ENCODE measurements at regions not wholly inside any gene's neighbourhood (a gene's known extent, or its start where the extent isn't known, plus 50 kb on each side); places are given as distances from the start of the nearest gene placed in this dataset.

DNA sequence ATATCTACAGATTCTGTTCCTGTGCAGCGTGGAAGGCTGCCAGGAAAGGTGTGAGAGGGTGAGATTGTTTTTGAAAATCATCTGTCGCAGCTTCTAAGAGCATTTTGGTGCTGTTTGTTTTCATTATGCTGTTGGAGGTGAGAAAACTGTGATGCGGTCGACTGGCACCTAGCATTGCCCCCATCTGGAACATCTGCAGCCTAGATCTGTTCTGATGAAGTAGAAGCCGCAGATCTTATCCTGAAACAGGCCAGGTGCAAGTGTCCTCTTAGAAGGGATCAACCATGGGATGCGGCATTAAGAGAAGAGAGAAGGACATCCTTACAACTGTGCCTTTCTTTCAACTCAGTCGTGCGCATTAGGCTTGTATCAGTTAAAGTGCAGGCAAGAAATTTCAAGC is 167.3 kb downstream of the CDH26 start:
- TF ChIP-seq ESRRG (CRISPR knock-in tag; IDR thresholded peaks at IDR 0.05) = no peak
- no peak for TF ChIP-seq OSR1 (CRISPR knock-in tag; IDR thresholded peaks at IDR 0.05)
- TF ChIP-seq TCF4 (CRISPR knock-in tag; IDR thresholded peaks at IDR 0.05; ENCODE audit: borderline replicate concordance) = no peak
- TF ChIP-seq, protein P1, sequence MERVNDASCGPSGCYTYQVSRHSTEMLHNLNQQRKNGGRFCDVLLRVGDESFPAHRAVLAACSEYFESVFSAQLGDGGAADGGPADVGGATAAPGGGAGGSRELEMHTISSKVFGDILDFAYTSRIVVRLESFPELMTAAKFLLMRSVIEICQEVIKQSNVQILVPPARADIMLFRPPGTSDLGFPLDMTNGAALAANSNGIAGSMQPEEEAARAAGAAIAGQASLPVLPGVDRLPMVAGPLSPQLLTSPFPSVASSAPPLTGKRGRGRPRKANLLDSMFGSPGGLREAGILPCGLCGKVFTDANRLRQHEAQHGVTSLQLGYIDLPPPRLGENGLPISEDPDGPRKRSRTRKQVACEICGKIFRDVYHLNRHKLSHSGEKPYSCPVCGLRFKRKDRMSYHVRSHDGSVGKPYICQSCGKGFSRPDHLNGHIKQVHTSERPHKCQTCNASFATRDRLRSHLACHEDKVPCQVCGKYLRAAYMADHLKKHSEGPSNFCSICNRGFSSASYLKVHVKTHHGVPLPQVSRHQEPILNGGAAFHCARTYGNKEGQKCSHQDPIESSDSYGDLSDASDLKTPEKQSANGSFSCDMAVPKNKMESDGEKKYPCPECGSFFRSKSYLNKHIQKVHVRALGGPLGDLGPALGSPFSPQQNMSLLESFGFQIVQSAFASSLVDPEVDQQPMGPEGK (CRISPR knock-in tag; IDR thresholded peaks at IDR 0.05; ENCODE audit: borderline replicate concordance) = no peak
- TF ChIP-seq GLIS3 (CRISPR knock-in tag; IDR thresholded peaks at IDR 0.05) = no peak
- TF ChIP-seq ZFP3 (CRISPR knock-in tag; IDR thresholded peaks at IDR 0.05) = no peak
- no peak for TF ChIP-seq ZNF565 (CRISPR knock-in tag; conservative IDR thresholded peaks at IDR 0.05; ENCODE audit: low read depth)
- no peak for TF ChIP-seq SNAI2 (CRISPR knock-in tag; IDR thresholded peaks at IDR 0.05)
- TF ChIP-seq ZFP30 (CRISPR knock-in tag; IDR thresholded peaks at IDR 0.05) = no peak
- TF ChIP-seq, protein P2, sequence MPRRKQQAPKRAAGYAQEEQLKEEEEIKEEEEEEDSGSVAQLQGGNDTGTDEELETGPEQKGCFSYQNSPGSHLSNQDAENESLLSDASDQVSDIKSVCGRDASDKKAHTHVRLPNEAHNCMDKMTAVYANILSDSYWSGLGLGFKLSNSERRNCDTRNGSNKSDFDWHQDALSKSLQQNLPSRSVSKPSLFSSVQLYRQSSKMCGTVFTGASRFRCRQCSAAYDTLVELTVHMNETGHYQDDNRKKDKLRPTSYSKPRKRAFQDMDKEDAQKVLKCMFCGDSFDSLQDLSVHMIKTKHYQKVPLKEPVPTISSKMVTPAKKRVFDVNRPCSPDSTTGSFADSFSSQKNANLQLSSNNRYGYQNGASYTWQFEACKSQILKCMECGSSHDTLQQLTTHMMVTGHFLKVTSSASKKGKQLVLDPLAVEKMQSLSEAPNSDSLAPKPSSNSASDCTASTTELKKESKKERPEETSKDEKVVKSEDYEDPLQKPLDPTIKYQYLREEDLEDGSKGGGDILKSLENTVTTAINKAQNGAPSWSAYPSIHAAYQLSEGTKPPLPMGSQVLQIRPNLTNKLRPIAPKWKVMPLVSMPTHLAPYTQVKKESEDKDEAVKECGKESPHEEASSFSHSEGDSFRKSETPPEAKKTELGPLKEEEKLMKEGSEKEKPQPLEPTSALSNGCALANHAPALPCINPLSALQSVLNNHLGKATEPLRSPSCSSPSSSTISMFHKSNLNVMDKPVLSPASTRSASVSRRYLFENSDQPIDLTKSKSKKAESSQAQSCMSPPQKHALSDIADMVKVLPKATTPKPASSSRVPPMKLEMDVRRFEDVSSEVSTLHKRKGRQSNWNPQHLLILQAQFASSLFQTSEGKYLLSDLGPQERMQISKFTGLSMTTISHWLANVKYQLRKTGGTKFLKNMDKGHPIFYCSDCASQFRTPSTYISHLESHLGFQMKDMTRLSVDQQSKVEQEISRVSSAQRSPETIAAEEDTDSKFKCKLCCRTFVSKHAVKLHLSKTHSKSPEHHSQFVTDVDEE (CRISPR knock-in tag; IDR thresholded peaks at IDR 0.05) = no peak
- TF ChIP-seq RARB (CRISPR knock-in tag; IDR thresholded peaks at IDR 0.05) = no peak
- TF ChIP-seq, protein P3, sequence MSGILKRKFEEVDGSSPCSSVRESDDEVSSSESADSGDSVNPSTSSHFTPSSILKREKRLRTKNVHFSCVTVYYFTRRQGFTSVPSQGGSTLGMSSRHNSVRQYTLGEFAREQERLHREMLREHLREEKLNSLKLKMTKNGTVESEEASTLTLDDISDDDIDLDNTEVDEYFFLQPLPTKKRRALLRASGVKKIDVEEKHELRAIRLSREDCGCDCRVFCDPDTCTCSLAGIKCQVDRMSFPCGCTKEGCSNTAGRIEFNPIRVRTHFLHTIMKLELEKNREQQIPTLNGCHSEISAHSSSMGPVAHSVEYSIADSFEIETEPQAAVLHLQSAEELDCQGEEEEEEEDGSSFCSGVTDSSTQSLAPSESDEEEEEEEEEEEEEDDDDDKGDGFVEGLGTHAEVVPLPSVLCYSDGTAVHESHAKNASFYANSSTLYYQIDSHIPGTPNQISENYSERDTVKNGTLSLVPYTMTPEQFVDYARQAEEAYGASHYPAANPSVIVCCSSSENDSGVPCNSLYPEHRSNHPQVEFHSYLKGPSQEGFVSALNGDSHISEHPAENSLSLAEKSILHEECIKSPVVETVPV (CRISPR knock-in tag; IDR thresholded peaks at IDR 0.05) = no peak
